Uterus (tissue), 3 donors: ENCODE measurements at regions not wholly inside any gene's neighbourhood (a gene's known extent, or its start where the extent isn't known, plus 50 kb on each side); places are given as distances from the start of the nearest gene placed in this dataset.

Source experiments
- DNase-seq, 2 donors: peaks; one replicate each; pipeline ENCODE4 v3.0.0-alpha.2; 2019 to 2020
- H3K27ac ChIP-seq, 2 donors: fragments of 200-600 bp; sonication (generic); 1 replicate in 1 of 2; 2 replicates in 1 of 2; pipeline ENCODE4 v1.5.1; 2016 to 2018
- H3K27me3 ChIP-seq, 2 donors: fragments of 200-600 bp; sonication (generic); one replicate each; pipeline ENCODE4 v1.5.1; 2018 to 2019; ENCODE audit warnings: control low read depth in 1 of 2
- H3K36me3 ChIP-seq, 2 donors: fragments of 200-600 bp; sonication (generic); one replicate each; pipeline ENCODE4 v1.5.1; 2019; ENCODE audit warnings: control low read depth in 1 of 2
- H3K4me1 ChIP-seq, 2 donors: fragments of 200-600 bp; sonication (generic); one replicate each; pipeline ENCODE4 v1.5.1; 2018 to 2019; ENCODE audit warnings: control low read depth in 1 of 2
- H3K4me3 ChIP-seq, 2 donors: fragments of 200-600 bp; sonication (generic); 1 replicate in 1 of 2; 2 replicates in 1 of 2; pipeline ENCODE4 v1.5.1; 2018 to 2019; ENCODE audit warnings: mild to moderate bottlenecking in 1 of 2
- H3K9me3 ChIP-seq, 2 donors: fragments of 200-600 bp; sonication (generic); one replicate each; pipeline ENCODE4 v1.5.1; 2019; ENCODE audit warnings: control low read depth in 1 of 2
- CTCF ChIP-seq, 4 experiments: fragments of 200-600 bp in 2 of 4; fragments of 450-650 bp in 2 of 4; sonication (generic) in 2 of 4; IDR thresholded peaks; one replicate each; pipeline ENCODE4 v1.5.1; 2016 to 2019; ENCODE audit warnings: antibody characterized with exemption in 4 of 4, mild to moderate bottlenecking in 2 of 4, moderate library complexity in 1 of 4
- POLR2A ChIP-seq, 2 donors: fragments of 450-650 bp; IDR thresholded peaks; one replicate each; pipeline ENCODE4 v1.6.1; 2016; ENCODE audit warnings: antibody characterized with exemption in 2 of 2, mild to moderate bottlenecking in 1 of 2, moderate library complexity in 1 of 2
- intact Hi-C: fragments of 100-400 bp; cut with DNase I; formaldehyde crosslinking; loops from one replicate; pipeline ENCODE4 v1.15.1; 2023; ENCODE audit warnings: low total_unique reads
- donor health status: DM: yes; HTN: yes; CAD: no.

GRCh38 chr17:33888455-33888854, 366.6 kb upstream of the CCL2 start:
- H3K27me3 ChIP-seq = no peaks in the 10 kb centered on the region
- DNase-seq = no peak
- intact Hi-C loops = no loop called here
- no peak overlapping the region for H3K4me3 ChIP-seq
- H3K36me3 ChIP-seq = no peaks in the 10 kb centered on the region
- no peaks in the 10 kb centered on the region for H3K9me3 ChIP-seq
- no peak for TF ChIP-seq POLR2A (IDR thresholded peaks at IDR 0.05)
- TF ChIP-seq CTCF (IDR thresholded peaks at IDR 0.05) = no peak
- H3K27ac ChIP-seq = no peak overlapping the region
- no peaks in the 10 kb centered on the region for H3K4me1 ChIP-seq

GRCh38 chr17:33889040-33889439, 366.0 kb upstream of the CCL2 start:
- no peaks in the 10 kb centered on the region for H3K9me3 ChIP-seq
- H3K4me3 ChIP-seq = no peak overlapping the region
- H3K36me3 ChIP-seq = no peaks in the 10 kb centered on the region
- DNase-seq = no peak
- no peak overlapping the region for H3K27ac ChIP-seq
- TF ChIP-seq POLR2A (IDR thresholded peaks at IDR 0.05) (no peak), CTCF (IDR thresholded peaks at IDR 0.05) (no peak)
- H3K27me3 ChIP-seq = no peaks in the 10 kb centered on the region
- H3K4me1 ChIP-seq = no peaks in the 10 kb centered on the region
- intact Hi-C loops = no loop called here

- TF ChIP-seq POLR2A (IDR thresholded peaks at IDR 0.05) (no peak), CTCF (IDR thresholded peaks at IDR 0.05) (no peak)
- Histone ChIP-seq H3K27me3 (no peaks in the 10 kb centered on the region), H3K27ac (no peak overlapping the region), H3K4me1 (no peaks in the 10 kb centered on the region), H3K4me3 (no peak overlapping the region), H3K36me3 (no peaks in the 10 kb centered on the region), H3K9me3 (no peaks in the 10 kb centered on the region)
- no peak for DNase-seq
- intact Hi-C loops = no loop called here
Measured at GRCh38 chr17:33889766-33890165, 365.3 kb upstream of the CCL2 start.

GRCh38 chr17:33892717-33893591, 362.1 kb upstream of the CCL2 start:
- intact Hi-C loops = no loop called here
- Histone ChIP-seq H3K36me3 (no peaks in the 10 kb centered on the region), H3K4me1 (no peaks in the 10 kb centered on the region), H3K27ac (no peak overlapping the region), H3K9me3 (no peaks in the 10 kb centered on the region), H3K4me3 (no peak overlapping the region), H3K27me3 (no peaks in the 10 kb centered on the region)
- TF ChIP-seq POLR2A (IDR thresholded peaks at IDR 0.05) (no peak), CTCF (IDR thresholded peaks at IDR 0.05) (no peak)
- no peak for DNase-seq

GRCh38 chr17:33895491-33895890, 359.6 kb upstream of the CCL2 start:
- no peak for DNase-seq
- Histone ChIP-seq H3K4me3 (no peak overlapping the region), H3K4me1 (no peaks in the 10 kb centered on the region), H3K27ac (no peak overlapping the region), H3K27me3 (no peaks in the 10 kb centered on the region), H3K9me3 (no peaks in the 10 kb centered on the region), H3K36me3 (no peaks in the 10 kb centered on the region)
- TF ChIP-seq CTCF (IDR thresholded peaks at IDR 0.05) (no peak), POLR2A (IDR thresholded peaks at IDR 0.05) (no peak)
- intact Hi-C loops = no loop called here
